ENCODE measurements at regions not wholly inside any gene's neighbourhood (a gene's known extent, or its start where the extent isn't known, plus 50 kb on each side); places are given as distances from the start of the nearest gene placed in this dataset.

GRCh38 chr3:168394439-168394838 lies 298.7 kb upstream of the GOLIM4 start:
- Histone ChIP-seq H3K9ac (ENCODE audit: control insufficient read depth, extremely low read depth, insufficient read depth, low read length) (no peak overlapping the region), H3K9me1 (ENCODE audit: control insufficient read depth, extremely low read depth, insufficient read depth, low read length) (no peaks in the 10 kb centered on the region), H3K27ac (ENCODE audit: control insufficient read depth, insufficient read depth, low read length) (no peak overlapping the region), H3K4me1 (ENCODE audit: control insufficient read depth, extremely low read depth, insufficient read depth, low read length) (no peaks in the 10 kb centered on the region), H3K36me3 (ENCODE audit: control insufficient read depth in 2 of 2, extremely low read depth in 1 of 2, insufficient read depth in 2 of 2, low read length in 2 of 2) (no peaks in the 10 kb centered on the region), H2AFZ (ENCODE audit: control insufficient read depth, low read length) (no peak overlapping the region), H3K79me2 (ENCODE audit: control insufficient read depth, insufficient read depth, low read length) (no peaks in the 10 kb centered on the region), H3K4me3 (ENCODE audit: control insufficient read depth in 2 of 3, extremely low read depth in 1 of 3, insufficient read depth in 2 of 3, low read depth in 1 of 3, low read length in 3 of 3) (no peak overlapping the region), H3K27me3 (ENCODE audit: control insufficient read depth, extremely low read depth, insufficient read depth, low read length) (no peaks in the 10 kb centered on the region), H4K20me1 (ENCODE audit: control insufficient read depth, extremely low read depth, insufficient read depth, low read length) (no peaks in the 10 kb centered on the region), H3K4me2 (ENCODE audit: control insufficient read depth, extremely low read depth, insufficient read depth, low read depth, low read length) (no peak overlapping the region), H3K9me3 (ENCODE audit: control insufficient read depth, low read depth, low read length) (no peaks in the 10 kb centered on the region)
- TF ChIP-seq, protein P1, sequence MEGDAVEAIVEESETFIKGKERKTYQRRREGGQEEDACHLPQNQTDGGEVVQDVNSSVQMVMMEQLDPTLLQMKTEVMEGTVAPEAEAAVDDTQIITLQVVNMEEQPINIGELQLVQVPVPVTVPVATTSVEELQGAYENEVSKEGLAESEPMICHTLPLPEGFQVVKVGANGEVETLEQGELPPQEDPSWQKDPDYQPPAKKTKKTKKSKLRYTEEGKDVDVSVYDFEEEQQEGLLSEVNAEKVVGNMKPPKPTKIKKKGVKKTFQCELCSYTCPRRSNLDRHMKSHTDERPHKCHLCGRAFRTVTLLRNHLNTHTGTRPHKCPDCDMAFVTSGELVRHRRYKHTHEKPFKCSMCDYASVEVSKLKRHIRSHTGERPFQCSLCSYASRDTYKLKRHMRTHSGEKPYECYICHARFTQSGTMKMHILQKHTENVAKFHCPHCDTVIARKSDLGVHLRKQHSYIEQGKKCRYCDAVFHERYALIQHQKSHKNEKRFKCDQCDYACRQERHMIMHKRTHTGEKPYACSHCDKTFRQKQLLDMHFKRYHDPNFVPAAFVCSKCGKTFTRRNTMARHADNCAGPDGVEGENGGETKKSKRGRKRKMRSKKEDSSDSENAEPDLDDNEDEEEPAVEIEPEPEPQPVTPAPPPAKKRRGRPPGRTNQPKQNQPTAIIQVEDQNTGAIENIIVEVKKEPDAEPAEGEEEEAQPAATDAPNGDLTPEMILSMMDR (optimal IDR thresholded peaks at IDR 0.05 in 1 of 3, IDR thresholded peaks at IDR 0.05 in 1 of 3, conservative IDR thresholded peaks at IDR 0.05 in 1 of 3; ENCODE audit: extremely low read depth in 1 of 3, insufficient read depth in 2 of 3, low read length in 3 of 3): no peak
- no peak for TF ChIP-seq EZH2 (IDR thresholded peaks at IDR 0.05; ENCODE audit: low read length)
- DNase-seq (ENCODE audit: low read depth, low spot score) (no peak), FAIRE-seq (no peak)
- dilution Hi-C loops (cut with MboI; ENCODE audit: extremely low pct_ligation_motif_present, low sequenced_read_pairs): no loop called here

DNA sequence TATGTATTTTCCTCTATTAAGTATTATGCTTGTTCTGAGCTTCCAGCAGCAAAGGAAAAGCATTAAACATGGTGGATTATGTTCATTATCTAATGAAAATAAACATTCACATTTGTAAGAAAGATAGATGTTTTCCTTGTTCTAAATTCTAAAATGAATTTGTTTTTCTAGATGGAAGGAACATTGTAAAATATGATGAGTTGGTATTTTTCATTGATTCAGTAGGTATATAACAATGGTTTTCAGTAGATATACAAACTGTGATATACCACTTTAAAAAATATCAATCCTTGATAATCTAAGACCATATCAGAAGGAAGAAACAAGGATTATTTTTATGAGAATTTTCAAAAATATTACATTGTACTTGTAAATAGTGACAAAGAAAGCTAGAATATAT lies 290.6 kb upstream of the GOLIM4 start:
- H3K36me3 ChIP-seq (ENCODE audit: control insufficient read depth in 2 of 2, extremely low read depth in 1 of 2, insufficient read depth in 2 of 2, low read length in 2 of 2): no peaks in the 10 kb centered on the region
- no peak overlapping the region for H3K9ac ChIP-seq (ENCODE audit: control insufficient read depth, extremely low read depth, insufficient read depth, low read length)
- FAIRE-seq (no peak), DNase-seq (ENCODE audit: low read depth, low spot score) (no peak)
- H2AFZ ChIP-seq (ENCODE audit: control insufficient read depth, low read length): no peak overlapping the region
- no peak overlapping the region for H3K4me3 ChIP-seq (ENCODE audit: control insufficient read depth in 2 of 3, extremely low read depth in 1 of 3, insufficient read depth in 2 of 3, low read depth in 1 of 3, low read length in 3 of 3)
- no peaks in the 10 kb centered on the region for H3K27me3 ChIP-seq (ENCODE audit: control insufficient read depth, extremely low read depth, insufficient read depth, low read length)
- H4K20me1 ChIP-seq (ENCODE audit: control insufficient read depth, extremely low read depth, insufficient read depth, low read length): no peaks in the 10 kb centered on the region
- no peaks in the 10 kb centered on the region for H3K9me3 ChIP-seq (ENCODE audit: control insufficient read depth, low read depth, low read length)
- no peak overlapping the region for H3K27ac ChIP-seq (ENCODE audit: control insufficient read depth, insufficient read depth, low read length)
- TF ChIP-seq, protein P1 (optimal IDR thresholded peaks at IDR 0.05 in 1 of 3, IDR thresholded peaks at IDR 0.05 in 1 of 3, conservative IDR thresholded peaks at IDR 0.05 in 1 of 3; ENCODE audit: extremely low read depth in 1 of 3, insufficient read depth in 2 of 3, low read length in 3 of 3): no peak
- TF ChIP-seq EZH2 (IDR thresholded peaks at IDR 0.05; ENCODE audit: low read length): no peak
- no peak overlapping the region for H3K4me2 ChIP-seq (ENCODE audit: control insufficient read depth, extremely low read depth, insufficient read depth, low read depth, low read length)
- H3K4me1 ChIP-seq (ENCODE audit: control insufficient read depth, extremely low read depth, insufficient read depth, low read length): no peaks in the 10 kb centered on the region
- H3K9me1 ChIP-seq (ENCODE audit: control insufficient read depth, extremely low read depth, insufficient read depth, low read length): no peaks in the 10 kb centered on the region
- dilution Hi-C loops (cut with MboI; ENCODE audit: extremely low pct_ligation_motif_present, low sequenced_read_pairs): no loop called here
- no peaks in the 10 kb centered on the region for H3K79me2 ChIP-seq (ENCODE audit: control insufficient read depth, insufficient read depth, low read length)

Data from keratinocyte (primary cell).